ENCODE measurements at regions not wholly inside any gene's neighbourhood (a gene's known extent, or its start where the extent isn't known, plus 50 kb on each side); places are given as distances from the start of the nearest gene placed in this dataset.

GRCh38 chr16:55248494-55248893 is 75.5 kb upstream of the IRX6 start:
- TF ChIP-seq CTCF (IDR thresholded peaks at IDR 0.05) = no peak
- TF ChIP-seq POLR2A (IDR thresholded peaks at IDR 0.05) = no peak

Data from testis (tissue), 2 donors.